ENCODE measurements at regions not wholly inside any gene's neighbourhood (a gene's known extent, or its start where the extent isn't known, plus 50 kb on each side); places are given as distances from the start of the nearest gene placed in this dataset.

DNA sequence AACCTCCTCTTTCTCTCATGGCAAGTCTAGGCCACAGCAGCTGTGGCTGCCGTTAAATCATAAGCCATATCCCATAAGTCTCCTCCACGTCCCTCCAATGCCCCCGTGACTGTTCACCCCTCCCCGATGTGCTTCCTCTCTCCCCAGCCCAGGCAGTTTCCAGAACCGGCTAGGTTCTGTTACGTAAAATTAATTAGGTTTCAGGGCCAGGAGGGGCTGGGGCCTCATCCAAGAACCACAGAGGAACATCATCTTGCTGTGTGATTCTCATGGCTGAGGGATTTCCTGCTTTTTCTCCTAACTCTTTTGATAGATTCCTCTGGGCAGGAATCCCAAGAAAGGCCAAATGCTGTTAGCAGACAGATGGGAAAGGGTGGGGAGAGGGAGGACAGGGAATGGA is 141.8 kb upstream of the AJAP1 start:
- DNase-seq (ENCODE audit: low read depth, low spot score) (no peak), ATAC-seq (no peak)
- ChIA-PET POLR2A (no interaction called here), CTCF (no interaction called here)
- in situ Hi-C loops (cut with HindIII; ENCODE audit: low pct_unique_long_range_greater_than_20kb, low sequenced_read_pairs) = no loop called here
- no TSS peak for BruUV-seq (replicated peaks)
- H3K27me3 ChIP-seq (ENCODE audit: control insufficient read depth, insufficient read depth, low read length) = peaks cover 2% of the 10 kb centered on the region; the same call in 1 of the 2 replicates
- H3K9me3 ChIP-seq (ENCODE audit: control insufficient read depth, insufficient read depth, low read depth, low read length) = no peaks in the 10 kb centered on the region
- no peaks in the 10 kb centered on the region for H3K4me1 ChIP-seq (ENCODE audit: control insufficient read depth, insufficient read depth, low read length)
- H3K27ac ChIP-seq (ENCODE audit: low read length) = no peak overlapping the region
- H3K36me3 ChIP-seq (ENCODE audit: control insufficient read depth, insufficient read depth, low read length) = no peaks in the 10 kb centered on the region
- intact Hi-C loops (cut with micrococcal nuclease; ENCODE audit: unreplicated experiment) = no loop called here
- TF ChIP-seq, protein P1, sequence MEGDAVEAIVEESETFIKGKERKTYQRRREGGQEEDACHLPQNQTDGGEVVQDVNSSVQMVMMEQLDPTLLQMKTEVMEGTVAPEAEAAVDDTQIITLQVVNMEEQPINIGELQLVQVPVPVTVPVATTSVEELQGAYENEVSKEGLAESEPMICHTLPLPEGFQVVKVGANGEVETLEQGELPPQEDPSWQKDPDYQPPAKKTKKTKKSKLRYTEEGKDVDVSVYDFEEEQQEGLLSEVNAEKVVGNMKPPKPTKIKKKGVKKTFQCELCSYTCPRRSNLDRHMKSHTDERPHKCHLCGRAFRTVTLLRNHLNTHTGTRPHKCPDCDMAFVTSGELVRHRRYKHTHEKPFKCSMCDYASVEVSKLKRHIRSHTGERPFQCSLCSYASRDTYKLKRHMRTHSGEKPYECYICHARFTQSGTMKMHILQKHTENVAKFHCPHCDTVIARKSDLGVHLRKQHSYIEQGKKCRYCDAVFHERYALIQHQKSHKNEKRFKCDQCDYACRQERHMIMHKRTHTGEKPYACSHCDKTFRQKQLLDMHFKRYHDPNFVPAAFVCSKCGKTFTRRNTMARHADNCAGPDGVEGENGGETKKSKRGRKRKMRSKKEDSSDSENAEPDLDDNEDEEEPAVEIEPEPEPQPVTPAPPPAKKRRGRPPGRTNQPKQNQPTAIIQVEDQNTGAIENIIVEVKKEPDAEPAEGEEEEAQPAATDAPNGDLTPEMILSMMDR (IDR thresholded peaks at IDR 0.05) = no peak
- TF ChIP-seq POLR2AphosphoS5 (IDR thresholded peaks at IDR 0.05; ENCODE audit: low read depth, low read length) (no peak), TCF7L2 (IDR thresholded peaks at IDR 0.05; ENCODE audit: low read depth, low read length) (no peak)
- H3K4me3 ChIP-seq (ENCODE audit: low read depth in 2 of 2, low read length in 2 of 2) = no peak overlapping the region

DNA sequence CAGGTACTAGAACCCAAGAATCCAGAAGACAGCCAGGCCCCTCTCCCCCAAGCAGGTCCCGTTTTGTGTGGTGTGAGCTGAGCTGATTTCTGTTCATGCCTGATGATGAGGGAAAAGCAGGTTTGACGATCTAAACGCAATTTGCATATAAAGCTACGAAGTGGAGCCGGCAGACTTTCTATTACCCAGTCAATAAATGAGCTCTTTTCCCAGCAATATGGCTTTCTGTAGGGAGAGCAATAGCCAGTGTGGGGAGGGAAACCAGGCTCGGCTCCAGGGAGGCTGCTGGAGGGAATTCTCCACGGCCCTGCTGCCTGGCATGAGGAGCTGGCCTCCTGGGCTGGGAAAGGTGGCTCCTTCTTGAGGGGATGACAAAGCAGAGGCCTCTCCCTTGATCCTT is 140.7 kb upstream of the AJAP1 start:
- H3K9me3 ChIP-seq (ENCODE audit: control insufficient read depth, insufficient read depth, low read depth, low read length) = no peaks in the 10 kb centered on the region
- TF ChIP-seq SIN3A (IDR thresholded peaks at IDR 0.05; ENCODE audit: borderline replicate concordance, insufficient read depth, low read depth, low read length) (no peak), REST (IDR thresholded peaks at IDR 0.05; ENCODE audit: insufficient read depth in 1 of 2, low read depth in 2 of 2, low read length in 1 of 2) (no peak), POLR2AphosphoS5 (IDR thresholded peaks at IDR 0.05; ENCODE audit: low read depth, low read length) (no peak), TCF7L2 (IDR thresholded peaks at IDR 0.05; ENCODE audit: low read depth, low read length) (no peak)
- TF ChIP-seq, protein P1 (IDR thresholded peaks at IDR 0.05) = no peak
- DNase-seq (ENCODE audit: low read depth, low spot score) (no peak), ATAC-seq (no peak)
- intact Hi-C loops (cut with micrococcal nuclease; ENCODE audit: unreplicated experiment) = no loop called here
- H3K27ac ChIP-seq (ENCODE audit: low read length) = no peak overlapping the region
- H3K4me1 ChIP-seq (ENCODE audit: control insufficient read depth, insufficient read depth, low read length) = no peaks in the 10 kb centered on the region
- no peaks in the 10 kb centered on the region for H3K36me3 ChIP-seq (ENCODE audit: control insufficient read depth, insufficient read depth, low read length)
- no peak overlapping the region for H3K4me3 ChIP-seq (ENCODE audit: low read depth in 2 of 2, low read length in 2 of 2)
- POLR2A ChIA-PET = no interaction called here
- no TSS peak for BruUV-seq (replicated peaks)
- H3K27me3 ChIP-seq (ENCODE audit: control insufficient read depth, insufficient read depth, low read length) = peaks cover 2% of the 10 kb centered on the region; the same call in 1 of the 2 replicates
- CTCF ChIA-PET = no interaction called here
- in situ Hi-C loops (cut with HindIII; ENCODE audit: low pct_unique_long_range_greater_than_20kb, low sequenced_read_pairs) = no loop called here

Data from Panc1 (cell line).